Sigmoid colon (tissue), 4 donors: ENCODE measurements at regions not wholly inside any gene's neighbourhood (a gene's known extent, or its start where the extent isn't known, plus 50 kb on each side); places are given as distances from the start of the nearest gene placed in this dataset.

ENCODE experiments used
- CTCF ChIP-seq, 4 experiments: fragments of 450-650 bp in 3 of 4; fragments of 200-600 bp in 1 of 4; IDR thresholded peaks; one replicate each; pipeline ENCODE4 v1.5.1; 2016 to 2019; ENCODE audit warnings: antibody characterized with exemption in 4 of 4, mild to moderate bottlenecking in 3 of 4, moderate library complexity in 2 of 4
- EP300 ChIP-seq, 4 donors: sonication (generic); formaldehyde crosslinking; IDR thresholded peaks; one replicate each; pipeline ENCODE4 v1.6.1; 2017; ENCODE audit warnings: antibody characterized with exemption in 4 of 4
- POLR2A ChIP-seq, 2 donors: fragments of 450-650 bp; IDR thresholded peaks; one replicate each; pipeline ENCODE4 v1.6.1; 2016; ENCODE audit warnings: antibody characterized with exemption in 2 of 2, mild to moderate bottlenecking in 2 of 2, moderate library complexity in 2 of 2
- POLR2AphosphoS5 ChIP-seq, 4 donors: sonication (generic); formaldehyde crosslinking; IDR thresholded peaks; one replicate each; pipeline ENCODE4 v1.6.1; 2017; ENCODE audit warnings: antibody characterized with exemption in 4 of 4

- TF ChIP-seq CTCF (IDR thresholded peaks at IDR 0.05): no peak
- TF ChIP-seq POLR2A (IDR thresholded peaks at IDR 0.05): no peak
- no peak for TF ChIP-seq POLR2AphosphoS5 (IDR thresholded peaks at IDR 0.05)
- no peak for TF ChIP-seq EP300 (IDR thresholded peaks at IDR 0.05)
These were observed 55.9 kb upstream of the THRB start for GRCh38 chr3:24550588-24550987.
